ENCODE measurements at regions not wholly inside any gene's neighbourhood (a gene's known extent, or its start where the extent isn't known, plus 50 kb on each side); places are given as distances from the start of the nearest gene placed in this dataset.

GRCh38 chr4:140260227-140260626 lies 106.2 kb upstream of the MAML3 start:
- no peak for ATAC-seq
- in situ Hi-C loops (cut with HindIII; ENCODE audit: low pct_unique_long_range_greater_than_20kb, low sequenced_read_pairs) = no loop called here

DNA sequence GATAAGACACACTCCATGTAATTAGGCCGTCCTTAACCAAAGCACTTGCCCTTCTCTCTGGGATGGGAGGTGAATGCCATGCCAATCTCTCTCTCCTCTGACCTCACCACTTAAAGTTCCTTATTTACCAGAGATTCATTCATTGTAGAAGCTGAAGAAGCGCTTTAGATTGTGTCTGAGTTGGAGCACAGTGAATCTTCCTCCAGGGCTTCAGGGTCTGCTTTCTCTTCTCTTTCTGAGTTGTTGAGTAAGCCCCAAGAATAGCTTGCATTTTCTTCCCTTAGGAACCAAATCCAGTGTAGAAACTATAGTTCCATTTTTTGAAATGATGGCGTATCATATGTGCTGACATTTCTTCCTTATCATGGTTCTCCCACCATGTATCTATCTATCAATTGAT lies 104.5 kb upstream of the MAML3 start:
- no peak for DNase-seq (ENCODE audit: low read depth, low spot score)
- in situ Hi-C loops (cut with HindIII; ENCODE audit: low pct_unique_long_range_greater_than_20kb, low sequenced_read_pairs) = no loop called here
- no peak for ATAC-seq
- Histone ChIP-seq H3K36me3 (ENCODE audit: control insufficient read depth, insufficient read depth, low read length) (no peaks in the 10 kb centered on the region), H3K4me1 (ENCODE audit: control insufficient read depth, insufficient read depth, low read length) (peaks cover 3% of the 10 kb centered on the region), H3K9me3 (ENCODE audit: control insufficient read depth, insufficient read depth, low read depth, low read length) (no peaks in the 10 kb centered on the region), H3K27ac (ENCODE audit: low read length) (no peak overlapping the region), H3K27me3 (ENCODE audit: control insufficient read depth, insufficient read depth, low read length) (no peaks in the 10 kb centered on the region), H3K4me3 (ENCODE audit: low read depth in 2 of 2, low read length in 2 of 2) (no peak overlapping the region)
- ChIA-PET CTCF (no interaction called here), POLR2A (no interaction called here)
- no TSS peak for BruUV-seq (replicated peaks)
- intact Hi-C loops (cut with micrococcal nuclease; ENCODE audit: unreplicated experiment) = loop anchor here (10.0 kb wide), 1 partner anchor 164 kb away; no protein-coding TSS in a partner anchor
- no peak for TF ChIP-seq REST (IDR thresholded peaks at IDR 0.05; ENCODE audit: insufficient read depth in 1 of 2, low read depth in 2 of 2, low read length in 1 of 2)
- no peak for TF ChIP-seq POLR2AphosphoS5 (IDR thresholded peaks at IDR 0.05; ENCODE audit: low read depth, low read length)
- TF ChIP-seq, protein P1, sequence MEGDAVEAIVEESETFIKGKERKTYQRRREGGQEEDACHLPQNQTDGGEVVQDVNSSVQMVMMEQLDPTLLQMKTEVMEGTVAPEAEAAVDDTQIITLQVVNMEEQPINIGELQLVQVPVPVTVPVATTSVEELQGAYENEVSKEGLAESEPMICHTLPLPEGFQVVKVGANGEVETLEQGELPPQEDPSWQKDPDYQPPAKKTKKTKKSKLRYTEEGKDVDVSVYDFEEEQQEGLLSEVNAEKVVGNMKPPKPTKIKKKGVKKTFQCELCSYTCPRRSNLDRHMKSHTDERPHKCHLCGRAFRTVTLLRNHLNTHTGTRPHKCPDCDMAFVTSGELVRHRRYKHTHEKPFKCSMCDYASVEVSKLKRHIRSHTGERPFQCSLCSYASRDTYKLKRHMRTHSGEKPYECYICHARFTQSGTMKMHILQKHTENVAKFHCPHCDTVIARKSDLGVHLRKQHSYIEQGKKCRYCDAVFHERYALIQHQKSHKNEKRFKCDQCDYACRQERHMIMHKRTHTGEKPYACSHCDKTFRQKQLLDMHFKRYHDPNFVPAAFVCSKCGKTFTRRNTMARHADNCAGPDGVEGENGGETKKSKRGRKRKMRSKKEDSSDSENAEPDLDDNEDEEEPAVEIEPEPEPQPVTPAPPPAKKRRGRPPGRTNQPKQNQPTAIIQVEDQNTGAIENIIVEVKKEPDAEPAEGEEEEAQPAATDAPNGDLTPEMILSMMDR (IDR thresholded peaks at IDR 0.05) = no peak
- no peak for TF ChIP-seq TCF7L2 (IDR thresholded peaks at IDR 0.05; ENCODE audit: low read depth, low read length)
- TF ChIP-seq SIN3A (IDR thresholded peaks at IDR 0.05; ENCODE audit: borderline replicate concordance, insufficient read depth, low read depth, low read length) = no peak

More at GRCh38 chr4:140260227-140260626, 106.2 kb upstream of the MAML3 start:
- TF ChIP-seq, protein P1 (IDR thresholded peaks at IDR 0.05) = no peak
- TF ChIP-seq POLR2AphosphoS5 (IDR thresholded peaks at IDR 0.05; ENCODE audit: low read depth, low read length) (no peak), TCF7L2 (IDR thresholded peaks at IDR 0.05; ENCODE audit: low read depth, low read length) (no peak), SIN3A (IDR thresholded peaks at IDR 0.05; ENCODE audit: borderline replicate concordance, insufficient read depth, low read depth, low read length) (no peak)
- DNase-seq (ENCODE audit: low read depth, low spot score) = peak; percentile 54
- POLR2A ChIA-PET = interaction anchor here (0.6 kb wide), 1 partner anchor 311 kb away, joined by 4 read pairs; no protein-coding TSS in a partner anchor
- CTCF ChIA-PET = no interaction called here
- H3K9me3 ChIP-seq (ENCODE audit: control insufficient read depth, insufficient read depth, low read depth, low read length) = no peaks in the 10 kb centered on the region
- H3K4me3 ChIP-seq (ENCODE audit: low read depth in 2 of 2, low read length in 2 of 2) = no peak overlapping the region
- no peaks in the 10 kb centered on the region for H3K4me1 ChIP-seq (ENCODE audit: control insufficient read depth, insufficient read depth, low read length)
- no peak overlapping the region for H3K27ac ChIP-seq (ENCODE audit: low read length)
- H3K27me3 ChIP-seq (ENCODE audit: control insufficient read depth, insufficient read depth, low read length) = no peaks in the 10 kb centered on the region
- H3K36me3 ChIP-seq (ENCODE audit: control insufficient read depth, insufficient read depth, low read length) = no peaks in the 10 kb centered on the region
- no TSS peak for BruUV-seq (replicated peaks)
- intact Hi-C loops (cut with micrococcal nuclease; ENCODE audit: unreplicated experiment) = loop anchor here (10.0 kb wide), 1 partner anchor 525 kb away; no protein-coding TSS in a partner anchor
